ENCODE measurements at regions not wholly inside any gene's neighbourhood (a gene's known extent, or its start where the extent isn't known, plus 50 kb on each side); places are given as distances from the start of the nearest gene placed in this dataset.
A peak's percentile ranks its signal among the peaks of the same experiment; 100 is the strongest.
"Not testable (repeated sequence)": the region's sequence is repeated elsewhere in the genome, so short reads cannot be mapped to it uniquely, and the experiment has no call there.

- DNase-seq = no peak
Measured at GRCh38 chr6:74268815-74269599, 573.0 kb downstream of the CD109 start.

GRCh38 chr6:74259981-74260380, 564.0 kb downstream of the CD109 start:
- no peak for DNase-seq

GRCh38 chr6:74256781-74257180, 560.8 kb downstream of the CD109 start:
- no peak for DNase-seq

GRCh38 chr6:74256381-74256780, 560.4 kb downstream of the CD109 start:
- no peak for DNase-seq

GRCh38 chr6:74255007-74255406, 559.0 kb downstream of the CD109 start:
- DNase-seq = not testable (repeated sequence)

- not testable (repeated sequence) for DNase-seq
Measured at GRCh38 chr6:74254147-74254546, 558.1 kb downstream of the CD109 start.

- DNase-seq = no peak
Measured at GRCh38 chr6:74253261-74253660, 557.3 kb downstream of the CD109 start.

GRCh38 chr6:74250161-74250818, 554.3 kb downstream of the CD109 start:
- no peak for DNase-seq

GRCh38 chr6:74249658-74250057, 553.7 kb downstream of the CD109 start:
- no peak for DNase-seq

GRCh38 chr6:74248966-74249365, 553.0 kb downstream of the CD109 start:
- no peak for DNase-seq

- DNase-seq = peak; percentile 19 to 56
Measured at GRCh38 chr6:74222768-74223333, 526.8 kb downstream of the CD109 start.

- no peak for DNase-seq
Measured at GRCh38 chr6:74213995-74214394, 518.0 kb downstream of the CD109 start.

GRCh38 chr6:74208239-74208638, 512.2 kb downstream of the CD109 start:
- DNase-seq = no peak

- DNase-seq = no peak
Measured at GRCh38 chr6:74199215-74199915, 503.4 kb downstream of the CD109 start.

- no peak for DNase-seq
Measured at GRCh38 chr6:74197310-74197709, 501.3 kb downstream of the CD109 start.

- DNase-seq = no peak
Measured at GRCh38 chr6:74187811-74188210, 491.8 kb downstream of the CD109 start.

GRCh38 chr6:74182992-74183391, 487.0 kb downstream of the CD109 start:
- DNase-seq = peak; percentile 83 to 92

GRCh38 chr6:74181471-74181870, 485.5 kb downstream of the CD109 start:
- DNase-seq = no peak

- no peak for DNase-seq
Measured at GRCh38 chr6:74177506-74177905, 481.5 kb downstream of the CD109 start.

GRCh38 chr6:74170550-74170949, 474.5 kb downstream of the CD109 start:
- DNase-seq = not testable (repeated sequence)

GRCh38 chr6:74170118-74170517, 474.1 kb downstream of the CD109 start:
- DNase-seq = no peak

GRCh38 chr6:74167976-74168375, 472.0 kb downstream of the CD109 start:
- no peak for DNase-seq

GRCh38 chr6:74167511-74167910, 471.5 kb downstream of the CD109 start:
- no peak for DNase-seq

Data from SHP77 (cell line).